Fibroblast of lung (primary cell): ENCODE measurements at regions not wholly inside any gene's neighbourhood (a gene's known extent, or its start where the extent isn't known, plus 50 kb on each side); places are given as distances from the start of the nearest gene placed in this dataset.

Experiments
- CTCF ChIP-seq, 2 donors: IDR thresholded peaks in 1 of 2; conservative IDR thresholded peaks in 1 of 2; 1 replicate in 1 of 2; 2 replicates in 1 of 2; pipeline ENCODE4 v1.5.1; 2011 to 2012; ENCODE audit warnings: low read length in 2 of 2, control low read depth in 1 of 2, inconsistent platforms in 1 of 2, low read depth in 1 of 2, mild to moderate bottlenecking in 1 of 2
- EZH2 ChIP-seq: IDR thresholded peaks from 2 replicates; pipeline ENCODE4 v1.5.1; 2012; ENCODE audit warnings: low read length, control low read depth, mild to moderate bottlenecking; ENCODE audit errors: missing control alignments

- TF ChIP-seq CTCF (conservative IDR thresholded peaks at IDR 0.05 in 1 of 2, IDR thresholded peaks at IDR 0.05 in 1 of 2; ENCODE audit: low read depth in 1 of 2, low read length in 2 of 2) (no peak), EZH2 (no peak)
Observed at GRCh38 chr16:62969711-62970318, 933.6 kb upstream of the CDH8 start.
